Mesothelial cell of epicardium (in vitro differentiated cells): ENCODE measurements at regions not wholly inside any gene's neighbourhood (a gene's known extent, or its start where the extent isn't known, plus 50 kb on each side); places are given as distances from the start of the nearest gene placed in this dataset.

Experiments used
- DNase-seq, 2 experiments: peaks; one replicate each; pipeline ENCODE4 v3.0.0; 2021; ENCODE audit warnings: low spot score in 2 of 2; ENCODE audit not compliant: unreplicated experiment in 2 of 2
- H3K27ac Mint-ChIP-seq: 2 replicates; pipeline ENCODE4 v1.8.0; 2021; ENCODE audit warnings: mixed read lengths
- H3K27me3 Mint-ChIP-seq: 2 replicates; pipeline ENCODE4 v1.8.0; 2021; ENCODE audit warnings: low read depth, mixed read lengths
- H3K36me3 Mint-ChIP-seq: 2 replicates; pipeline ENCODE4 v1.8.0; 2021; ENCODE audit warnings: mixed read lengths
- H3K4me1 Mint-ChIP-seq: 2 replicates; pipeline ENCODE4 v1.8.0; 2021; ENCODE audit warnings: mixed read lengths
- H3K4me3 Mint-ChIP-seq: 2 replicates; pipeline ENCODE4 v1.8.0; 2021; ENCODE audit warnings: mild to moderate bottlenecking, moderate library complexity, mixed read lengths
- H3K9me3 Mint-ChIP-seq: 2 replicates; pipeline ENCODE4 v1.8.0; 2021; ENCODE audit warnings: mixed read lengths
- CTCF ChIP-seq: fragments of 200-600 bp; sonication (generic); IDR thresholded peaks from one replicate; pipeline ENCODE4 v1.5.0; 2021; ENCODE audit warnings: antibody characterized with exemption; ENCODE audit not compliant: unreplicated experiment

GRCh38 chr4:100582146-100582545, 64.3 kb upstream of the EMCN start:
- H3K4me3 Mint-ChIP-seq: no peak overlapping the region
- H3K36me3 Mint-ChIP-seq: no peaks in the 10 kb centered on the region
- TF ChIP-seq CTCF: no peak
- H3K9me3 Mint-ChIP-seq: peaks cover 5% of the 10 kb centered on the region
- no peak for DNase-seq
- no peaks in the 10 kb centered on the region for H3K27me3 Mint-ChIP-seq
- H3K4me1 Mint-ChIP-seq: peaks cover 10% of the 10 kb centered on the region
- no peak overlapping the region for H3K27ac Mint-ChIP-seq

DNA sequence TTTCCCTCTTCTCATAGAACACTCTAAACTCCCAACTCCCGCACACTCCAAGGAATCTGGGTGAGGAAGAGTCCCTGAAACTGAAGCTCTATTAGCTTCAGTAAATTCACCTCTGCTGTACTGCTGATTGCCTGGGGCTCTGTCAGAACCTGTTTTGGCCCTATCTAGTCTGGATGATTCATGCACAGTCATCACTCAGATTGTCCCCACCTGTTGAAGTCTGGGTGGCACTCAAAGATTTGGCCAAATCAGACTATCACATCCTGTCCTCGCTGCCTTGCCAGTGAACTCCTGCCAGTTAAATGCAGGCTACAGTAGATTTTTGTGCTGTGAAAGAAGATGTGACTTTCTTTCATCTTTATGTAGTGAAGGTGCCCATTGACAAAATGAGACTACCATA, 63.5 kb upstream of the EMCN start:
- Mint-ChIP-seq H3K9me3 (peaks cover 5% of the 10 kb centered on the region), H3K4me3 (no peak overlapping the region), H3K27me3 (no peaks in the 10 kb centered on the region), H3K36me3 (no peaks in the 10 kb centered on the region), H3K4me1 (peaks cover 4% of the 10 kb centered on the region), H3K27ac (no peak overlapping the region)
- TF ChIP-seq CTCF: no peak
- no peak for DNase-seq

- Mint-ChIP-seq H3K4me3 (no peak overlapping the region), H3K27me3 (no peaks in the 10 kb centered on the region), H3K36me3 (no peaks in the 10 kb centered on the region), H3K27ac (no peak overlapping the region), H3K9me3 (no peaks in the 10 kb centered on the region), H3K4me1 (no peaks in the 10 kb centered on the region)
- TF ChIP-seq CTCF: no peak
- no peak for DNase-seq
Observed at GRCh38 chr4:100576570-100576969, 58.7 kb upstream of the EMCN start.

GRCh38 chr4:100574607-100575006, 56.8 kb upstream of the EMCN start:
- H3K4me1 Mint-ChIP-seq: peaks cover 4% of the 10 kb centered on the region
- H3K9me3 Mint-ChIP-seq: no peaks in the 10 kb centered on the region
- DNase-seq: no peak
- no peak overlapping the region for H3K4me3 Mint-ChIP-seq
- no peak for TF ChIP-seq CTCF
- H3K36me3 Mint-ChIP-seq: no peaks in the 10 kb centered on the region
- no peak overlapping the region for H3K27ac Mint-ChIP-seq
- peaks cover 3% of the 10 kb centered on the region for H3K27me3 Mint-ChIP-seq

- Mint-ChIP-seq H3K27me3 (peaks cover 3% of the 10 kb centered on the region), H3K4me3 (no peak overlapping the region), H3K36me3 (no peaks in the 10 kb centered on the region), H3K9me3 (no peaks in the 10 kb centered on the region), H3K4me1 (peaks cover 4% of the 10 kb centered on the region), H3K27ac (no peak overlapping the region)
- no peak for DNase-seq
- no peak for TF ChIP-seq CTCF
Observed at GRCh38 chr4:100569196-100569595, 51.4 kb upstream of the EMCN start.
